Jurkat, Clone E6-1 (cell line): ENCODE measurements at regions not wholly inside any gene's neighbourhood (a gene's known extent, or its start where the extent isn't known, plus 50 kb on each side); places are given as distances from the start of the nearest gene placed in this dataset.
"Not testable (repeated sequence)": the region's sequence is repeated elsewhere in the genome, so short reads cannot be mapped to it uniquely, and the experiment has no call there.

Experiments used
- DNase-seq: peaks from one replicate; pipeline ENCODE4 v3.0.0-alpha.2; 2011; ENCODE audit warnings: low read depth, low spot score
- H3K4me3 ChIP-seq: 2 replicates; pipeline ENCODE4 v1.5.1; 2011; ENCODE audit warnings: mild to moderate bottlenecking, low read length, control low read depth, moderate library complexity

GRCh38 chr10:109735776-109736175 lies 187.5 kb downstream of the XPNPEP1 start:
- no peak for DNase-seq
- no peak overlapping the region for H3K4me3 ChIP-seq

DNA sequence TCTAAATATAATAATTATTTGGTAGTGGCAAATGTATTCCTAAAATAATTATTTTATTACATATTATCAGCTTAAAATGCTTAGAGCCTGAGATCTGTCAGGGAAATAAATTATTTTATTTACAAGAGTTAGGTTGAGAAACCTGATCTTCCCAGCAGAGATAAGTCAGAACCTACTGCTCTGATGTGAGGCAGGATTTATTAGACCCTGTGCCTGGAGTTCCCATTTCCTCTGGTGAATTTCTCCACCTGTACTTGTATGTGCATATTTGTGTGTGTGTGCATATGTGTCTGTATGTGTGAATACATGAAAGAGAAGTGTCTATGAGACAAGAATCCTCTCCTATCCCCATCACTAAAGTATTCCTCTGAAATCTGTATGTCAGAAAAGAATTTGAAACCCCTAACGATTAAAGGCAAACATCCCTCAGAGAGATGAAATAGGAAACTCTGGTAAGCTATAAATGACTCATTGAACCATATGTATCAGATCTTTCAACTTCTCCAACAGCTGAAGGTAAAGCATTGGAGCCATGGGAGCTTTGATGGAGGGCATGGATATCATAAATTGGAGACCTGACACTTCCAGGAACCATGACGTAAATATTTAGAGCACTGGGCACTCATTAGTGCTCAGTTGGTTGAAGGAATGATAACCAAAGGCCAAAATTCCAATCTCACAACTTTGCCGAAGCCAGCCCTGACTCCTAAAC lies 190.9 kb downstream of the XPNPEP1 start:
- DNase-seq: no peak
- no peak overlapping the region for H3K4me3 ChIP-seq

DNA sequence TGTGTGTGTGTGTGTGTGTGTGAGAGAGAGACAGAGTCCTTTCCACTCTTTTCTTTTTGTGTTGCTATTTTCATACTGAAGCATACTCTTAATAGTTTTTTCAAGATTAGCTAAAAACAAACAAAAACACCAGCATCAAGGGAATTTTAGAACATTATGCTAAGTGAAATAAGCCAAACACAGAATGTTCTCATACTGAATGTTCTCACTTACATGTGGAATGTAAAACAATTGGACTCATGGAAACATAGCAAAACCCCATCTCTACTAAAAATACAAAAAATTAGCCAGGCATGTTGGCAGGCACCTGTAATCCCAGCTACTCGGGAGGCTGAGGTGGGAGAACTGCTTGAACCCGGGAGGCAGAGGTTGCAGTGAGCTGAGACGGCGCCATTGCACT lies 193.4 kb downstream of the XPNPEP1 start:
- H3K4me3 ChIP-seq, DNase-seq: not testable (repeated sequence)

- DNase-seq: no peak
- no peak overlapping the region for H3K4me3 ChIP-seq
Observed at GRCh38 chr10:109727436-109727835, 195.9 kb downstream of the XPNPEP1 start.

GRCh38 chr10:109726473-109726872 lies 196.8 kb downstream of the XPNPEP1 start:
- H3K4me3 ChIP-seq: no peak overlapping the region
- DNase-seq: no peak

- peak; percentile 33 for DNase-seq
- H3K4me3 ChIP-seq: no peak overlapping the region
Observed at GRCh38 chr10:109723305-109723704, 200.0 kb downstream of the XPNPEP1 start.

- H3K4me3 ChIP-seq: no peak overlapping the region
- DNase-seq: no peak
Observed at GRCh38 chr10:109721453-109722064, 201.8 kb downstream of the XPNPEP1 start.

DNA sequence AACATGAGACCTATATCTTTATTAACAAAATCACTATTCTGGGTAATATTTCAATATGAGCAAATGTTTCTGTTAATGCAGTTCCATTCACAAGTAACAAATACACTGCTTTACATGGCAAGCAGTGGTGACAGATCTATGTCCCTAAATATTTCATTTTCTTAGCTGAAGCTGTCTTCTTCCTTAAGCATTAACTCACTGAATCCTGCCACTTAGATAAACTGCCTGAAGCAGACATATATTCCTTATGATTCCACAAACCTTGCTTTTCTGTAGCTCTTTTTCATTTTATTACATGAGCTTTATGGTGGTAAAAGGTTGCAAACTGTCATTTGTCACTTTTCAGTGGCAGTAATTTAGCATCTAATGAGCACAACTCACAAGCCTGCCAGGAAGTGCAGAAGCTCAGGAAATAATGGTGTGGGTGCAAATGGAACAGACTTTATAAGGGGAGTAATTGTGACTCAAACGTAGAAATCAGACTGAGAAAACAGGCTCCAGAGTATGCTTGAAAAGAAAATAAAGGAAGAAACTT lies 217.2 kb downstream of the XPNPEP1 start:
- DNase-seq: no peak
- no peak overlapping the region for H3K4me3 ChIP-seq

GRCh38 chr10:109701633-109702215 lies 221.6 kb downstream of the XPNPEP1 start:
- H3K4me3 ChIP-seq: no peak overlapping the region
- no peak for DNase-seq

- no peak for DNase-seq
Observed at GRCh38 chr10:109698882-109699664, 224.2 kb downstream of the XPNPEP1 start.

DNA sequence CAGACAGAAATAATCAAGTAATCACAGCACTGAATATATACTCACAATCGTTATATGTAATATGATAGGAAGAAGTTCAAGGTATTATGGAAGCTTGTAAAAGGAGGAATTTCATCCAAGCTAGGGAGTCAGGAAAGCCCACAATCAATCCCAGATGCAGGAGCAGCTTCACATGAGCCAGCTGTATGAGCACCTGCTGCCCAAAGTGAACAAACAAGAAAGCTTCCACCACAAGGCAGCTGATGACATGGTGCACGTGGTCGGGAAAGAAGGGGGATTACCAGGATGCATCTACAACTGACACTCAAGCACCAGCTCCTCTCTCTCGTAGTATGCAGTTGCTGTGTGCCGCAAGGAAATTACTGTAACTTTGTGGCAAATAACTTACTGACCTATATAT lies 225.2 kb downstream of the XPNPEP1 start:
- H3K4me3 ChIP-seq: no peak overlapping the region
- peak; percentile 48 for DNase-seq

More at GRCh38 chr10:109698882-109699664, 224.2 kb downstream of the XPNPEP1 start:
- no peak overlapping the region for H3K4me3 ChIP-seq

GRCh38 chr10:109696981-109697775 lies 226.1 kb downstream of the XPNPEP1 start:
- DNase-seq: peak; percentile 60

GRCh38 chr10:109696462-109696861 lies 226.8 kb downstream of the XPNPEP1 start:
- peak; percentile 78 for DNase-seq
- H3K4me3 ChIP-seq: no peak overlapping the region

More at GRCh38 chr10:109696981-109697775, 226.1 kb downstream of the XPNPEP1 start:
- H3K4me3 ChIP-seq: no peak overlapping the region

DNA sequence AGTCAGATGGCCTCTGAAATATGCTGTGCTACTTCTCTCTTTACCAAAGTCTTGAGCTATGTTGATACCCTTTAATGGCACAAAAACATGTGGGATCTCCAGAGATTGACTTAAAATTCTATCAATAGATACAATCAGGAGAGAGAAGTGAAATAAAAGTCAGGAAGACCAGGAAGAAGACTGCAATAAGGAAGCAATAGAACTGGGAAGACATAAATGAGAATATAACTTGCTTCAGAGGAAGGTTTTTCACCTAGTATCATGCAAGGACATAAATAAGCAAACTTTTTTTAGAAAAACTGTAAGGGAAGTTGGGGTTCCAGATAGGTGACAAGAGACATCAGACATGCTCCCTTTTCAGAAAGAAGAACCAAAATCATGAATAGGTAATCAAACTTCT lies 227.3 kb downstream of the XPNPEP1 start:
- H3K4me3 ChIP-seq: no peak overlapping the region
- DNase-seq: no peak

DNA sequence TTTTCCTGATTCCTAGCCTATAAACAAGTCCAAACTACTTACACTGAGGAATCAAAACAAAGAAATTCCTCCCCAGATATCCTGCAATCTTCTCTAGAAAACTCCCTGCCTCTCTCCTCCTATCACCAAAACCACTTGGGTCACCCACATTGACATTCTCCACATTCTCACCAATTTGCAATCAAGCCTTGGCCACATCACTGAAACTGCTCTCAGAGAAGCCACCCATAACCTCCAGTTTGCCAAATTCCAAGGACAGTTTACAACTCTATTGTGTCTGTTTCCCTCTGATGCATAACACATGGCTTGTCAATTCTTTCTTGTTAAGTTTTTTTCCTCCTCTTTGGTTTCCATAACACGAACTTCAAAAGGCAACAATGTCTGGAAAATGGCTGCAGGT lies 233.5 kb downstream of the XPNPEP1 start:
- no peak overlapping the region for H3K4me3 ChIP-seq
- no peak for DNase-seq

GRCh38 chr10:109679478-109679877 lies 243.8 kb downstream of the XPNPEP1 start:
- DNase-seq: no peak
- H3K4me3 ChIP-seq: no peak overlapping the region

- DNase-seq: peak; percentile 12
- no peak overlapping the region for H3K4me3 ChIP-seq
Observed at GRCh38 chr10:109678857-109679256, 244.5 kb downstream of the XPNPEP1 start.

DNA sequence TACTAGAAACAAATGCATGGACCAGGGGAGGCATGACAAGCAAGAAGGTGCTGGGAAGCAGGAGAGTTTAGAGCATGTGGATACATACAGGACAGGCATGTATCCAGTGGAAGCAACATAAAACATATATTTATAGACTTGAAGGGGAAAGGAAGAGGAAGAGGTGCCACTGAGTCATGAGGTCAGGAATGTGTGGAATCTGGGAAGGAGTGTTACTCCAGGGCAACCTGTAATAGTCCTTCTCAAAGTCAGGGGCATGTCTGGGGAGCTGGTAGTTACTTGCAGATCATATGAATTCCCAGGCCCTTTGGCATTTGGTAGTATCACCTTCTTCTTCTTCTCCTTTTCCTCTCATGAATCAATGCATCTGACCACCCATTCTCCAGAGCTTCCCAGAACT lies 246.6 kb downstream of the XPNPEP1 start:
- DNase-seq: no peak

DNA sequence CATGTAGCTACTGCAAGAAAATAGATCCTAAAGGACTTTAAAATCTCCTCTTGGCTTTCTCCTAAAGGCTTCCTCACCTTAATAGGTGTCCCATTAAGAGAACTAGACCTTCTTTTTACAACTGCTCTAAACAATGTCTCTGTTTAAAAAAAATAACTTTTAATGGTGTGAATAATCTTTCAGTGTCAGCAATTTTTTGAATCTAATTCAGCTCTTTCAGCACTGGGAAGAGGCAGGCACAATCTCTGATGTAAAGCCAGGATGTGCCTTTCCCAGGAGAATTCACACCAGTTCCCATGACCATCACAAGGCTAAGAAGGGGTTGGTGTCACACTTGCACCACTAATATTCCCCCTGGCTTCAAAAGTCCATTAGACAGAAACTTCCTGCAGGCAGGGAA lies 254.6 kb downstream of the XPNPEP1 start:
- H3K4me3 ChIP-seq: no peak overlapping the region
- no peak for DNase-seq

More for the DNA sequence above, 246.6 kb downstream of the XPNPEP1 start:
- no peak overlapping the region for H3K4me3 ChIP-seq
